ENCODE measurements at regions not wholly inside any gene's neighbourhood (a gene's known extent, or its start where the extent isn't known, plus 50 kb on each side); places are given as distances from the start of the nearest gene placed in this dataset.
A peak's percentile ranks its signal among the peaks of the same experiment; 100 is the strongest.

DNA sequence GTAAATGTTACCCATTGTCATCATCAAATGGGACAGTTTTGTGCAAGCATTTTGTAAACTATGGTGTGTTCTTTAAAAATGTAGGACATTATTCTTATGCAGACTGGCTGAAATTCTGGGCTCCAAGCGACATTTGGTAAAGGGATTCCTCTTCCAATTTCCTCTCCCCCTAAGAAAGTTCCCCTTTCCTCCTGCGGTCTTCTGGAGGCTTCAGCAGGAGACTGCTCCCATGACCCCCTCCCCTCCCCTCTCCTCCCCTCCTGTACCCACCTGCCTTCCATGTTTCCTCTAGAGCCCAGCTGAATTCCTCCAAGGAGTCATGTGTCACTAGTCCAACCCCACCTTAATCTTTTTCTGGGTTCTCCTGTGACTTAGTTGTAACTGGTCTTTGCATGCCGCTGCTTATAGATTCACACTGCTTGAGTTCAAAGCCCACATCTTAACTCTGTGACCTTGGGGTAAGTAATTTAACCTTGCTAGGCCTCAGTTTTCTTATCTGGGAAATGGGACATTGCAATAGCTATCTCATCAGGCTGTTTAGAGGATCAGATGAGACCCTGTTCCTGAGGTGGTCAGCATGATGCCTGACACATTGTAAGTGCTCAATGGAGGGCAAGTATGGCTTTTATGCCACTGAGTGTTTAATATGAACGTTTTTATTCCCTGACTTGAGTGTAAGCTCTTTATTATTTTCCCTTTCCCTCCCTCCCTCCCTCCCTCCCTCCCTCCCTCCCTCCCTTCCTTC, 69.9 kb upstream of the WDR26 start:
- FAIRE-seq (no peak), DNase-seq (ENCODE audit: low spot score) (no peak)

DNA sequence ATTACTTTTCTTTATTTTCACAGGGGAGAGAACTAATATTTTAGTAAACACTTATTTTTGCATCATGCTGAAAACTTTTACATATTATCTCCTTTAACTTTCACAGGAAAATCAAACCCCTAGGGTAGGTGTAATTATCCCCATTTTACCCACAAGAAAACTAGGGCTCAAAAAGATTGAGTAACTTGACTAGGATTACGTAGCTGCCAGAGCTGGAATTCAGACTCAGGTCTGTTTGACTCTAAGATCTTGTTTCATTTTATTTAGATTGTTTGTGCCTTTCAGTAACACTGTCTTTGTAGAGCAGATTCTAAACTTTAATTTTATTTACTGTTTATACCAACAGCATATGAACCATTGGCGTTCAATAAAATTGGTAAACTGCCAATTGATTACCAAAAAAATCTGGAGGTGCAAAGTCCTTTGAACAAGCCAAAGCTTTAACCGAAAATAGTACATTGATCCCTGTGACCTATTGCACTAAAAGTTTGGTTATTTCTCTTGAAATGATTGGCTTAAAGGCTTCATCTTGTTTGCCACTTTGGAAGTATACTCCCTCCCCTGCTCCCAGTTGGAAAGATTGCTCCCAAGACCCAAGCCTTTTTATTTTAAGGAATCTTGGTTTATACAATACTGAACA, 71.0 kb upstream of the WDR26 start:
- no peak for DNase-seq (ENCODE audit: low spot score)

DNA sequence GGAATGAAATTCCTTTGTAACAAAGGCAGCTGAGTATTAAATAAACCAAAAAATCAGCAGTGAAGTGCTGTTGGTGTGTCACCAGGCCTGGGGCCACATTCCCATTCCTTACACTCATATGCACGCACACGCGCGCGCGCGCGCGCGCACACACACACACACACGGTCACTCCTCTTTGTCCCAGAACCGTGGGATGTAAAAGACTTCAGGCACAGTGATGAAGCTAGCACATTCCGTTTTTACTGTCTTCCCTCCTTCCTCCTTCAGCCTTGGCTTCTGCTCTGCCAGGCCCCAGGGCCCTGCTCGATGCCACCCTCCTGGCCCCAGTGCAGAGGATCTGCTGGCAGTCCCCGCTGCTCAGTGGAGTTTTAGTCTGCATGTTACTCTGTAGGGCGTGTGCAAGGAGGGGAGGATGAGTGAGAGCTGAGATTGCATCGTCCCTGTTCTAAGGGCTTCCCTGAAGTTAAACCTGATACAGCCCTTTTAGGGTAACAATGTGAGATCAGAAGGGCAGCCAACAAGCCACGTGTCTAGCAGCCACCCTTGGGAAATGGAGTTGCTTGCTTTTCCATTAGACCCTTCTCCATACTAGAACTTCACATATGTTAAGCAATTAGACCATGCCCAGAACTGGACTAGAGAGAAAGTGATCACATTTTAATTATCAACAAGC, 71.7 kb upstream of the WDR26 start:
- DNase-seq (ENCODE audit: low spot score): no peak
- no peak for FAIRE-seq

More for the DNA sequence above, 71.0 kb upstream of the WDR26 start:
- no peak for FAIRE-seq

- no peak for FAIRE-seq
- no peak for DNase-seq (ENCODE audit: low spot score)
These were observed 73.3 kb upstream of the WDR26 start for GRCh38 chr1:224507771-224508523.

- FAIRE-seq: no peak
- no peak for DNase-seq (ENCODE audit: low spot score)
These were observed 75.3 kb upstream of the WDR26 start for GRCh38 chr1:224509907-224510306.

- FAIRE-seq: no peak
- DNase-seq (ENCODE audit: low spot score): no peak
These were observed 76.5 kb upstream of the WDR26 start for GRCh38 chr1:224510880-224511645.

DNA sequence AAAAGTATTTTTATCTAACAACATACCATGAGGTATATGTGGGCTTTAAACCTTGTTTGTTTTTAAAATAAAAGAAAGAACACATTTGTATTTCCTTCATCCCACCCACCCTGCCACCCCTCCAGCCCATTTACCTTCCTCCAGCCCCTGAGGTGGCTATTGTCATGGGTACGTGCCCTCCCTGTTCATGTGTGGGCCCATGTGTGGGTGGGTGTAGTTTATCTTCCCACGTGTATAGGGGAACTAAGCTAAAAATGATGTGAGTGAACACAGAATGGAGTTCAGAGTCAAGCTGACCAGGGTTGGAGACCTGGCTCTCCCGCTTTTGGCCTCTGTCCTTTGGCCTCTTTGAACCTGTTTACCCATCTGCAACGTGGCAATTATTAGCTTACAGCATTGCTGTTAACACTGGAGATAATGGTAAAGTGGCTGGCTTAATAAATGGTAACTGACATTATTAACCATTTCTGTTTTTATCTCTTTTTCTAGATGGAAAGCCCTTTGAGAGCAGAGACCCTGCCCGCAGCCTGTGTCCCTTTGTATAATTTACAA, 78.1 kb upstream of the WDR26 start:
- no peak for FAIRE-seq
- no peak for DNase-seq (ENCODE audit: low spot score)

- DNase-seq (ENCODE audit: low spot score): no peak
- FAIRE-seq: no peak
These were observed 78.8 kb upstream of the WDR26 start for GRCh38 chr1:224513383-224513782.

GRCh38 chr1:224513787-224514209, 79.2 kb upstream of the WDR26 start:
- FAIRE-seq (no peak), DNase-seq (ENCODE audit: low spot score) (peak; percentile 86)

DNA sequence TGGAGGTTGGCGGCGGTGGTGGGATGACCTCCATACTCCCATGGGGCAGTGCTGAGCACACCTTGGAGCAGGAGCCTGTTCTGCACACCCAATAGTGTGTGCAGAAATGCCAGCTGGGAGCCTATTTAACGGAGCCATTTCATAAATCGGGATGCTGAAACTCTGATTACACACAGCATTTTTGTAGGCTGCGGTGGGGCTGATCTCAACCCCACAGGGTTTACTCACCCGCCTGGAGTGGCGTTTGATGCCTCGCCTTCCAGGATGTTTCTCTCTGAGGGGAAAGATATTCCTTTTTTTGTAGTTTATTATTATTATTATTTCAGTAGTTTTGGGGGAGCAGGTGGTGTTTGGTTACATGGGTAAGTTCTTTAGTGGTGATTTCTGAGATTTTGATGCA, 82.6 kb upstream of the WDR26 start:
- no peak for DNase-seq (ENCODE audit: low spot score)
- FAIRE-seq: no peak

- DNase-seq (ENCODE audit: low spot score): no peak
- FAIRE-seq: no peak
These were observed 83.9 kb upstream of the WDR26 start for GRCh38 chr1:224518528-224518927.

- FAIRE-seq (no peak), DNase-seq (ENCODE audit: low spot score) (no peak)
These were observed 85.3 kb upstream of the WDR26 start for GRCh38 chr1:224519874-224520273.

DNA sequence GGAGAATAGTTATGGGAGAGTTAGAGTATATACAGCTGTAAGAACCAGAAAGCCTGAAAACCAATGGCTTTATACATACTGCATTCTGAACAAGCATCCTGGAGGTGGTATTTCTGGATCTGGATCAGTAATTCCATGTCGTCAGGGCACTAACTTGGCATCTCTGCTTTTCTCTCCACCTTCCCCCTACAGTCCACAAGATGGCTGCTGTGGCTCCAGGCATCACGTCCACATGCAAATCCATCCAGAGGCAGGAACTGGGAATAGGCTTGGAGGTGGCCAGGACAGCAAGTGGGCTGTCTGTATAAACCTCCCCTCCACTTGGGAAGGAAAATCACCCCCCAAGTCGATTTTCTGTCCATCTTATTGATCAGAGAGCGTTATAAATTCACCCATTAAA, 86.2 kb upstream of the WDR26 start:
- no peak for DNase-seq (ENCODE audit: low spot score)
- no peak for FAIRE-seq

GRCh38 chr1:224521904-224522734, 87.5 kb upstream of the WDR26 start:
- FAIRE-seq (no peak), DNase-seq (ENCODE audit: low spot score) (no peak)

- DNase-seq (ENCODE audit: low spot score) (no peak), FAIRE-seq (no peak)
These were observed 89.1 kb upstream of the WDR26 start for GRCh38 chr1:224523676-224524075.

DNA sequence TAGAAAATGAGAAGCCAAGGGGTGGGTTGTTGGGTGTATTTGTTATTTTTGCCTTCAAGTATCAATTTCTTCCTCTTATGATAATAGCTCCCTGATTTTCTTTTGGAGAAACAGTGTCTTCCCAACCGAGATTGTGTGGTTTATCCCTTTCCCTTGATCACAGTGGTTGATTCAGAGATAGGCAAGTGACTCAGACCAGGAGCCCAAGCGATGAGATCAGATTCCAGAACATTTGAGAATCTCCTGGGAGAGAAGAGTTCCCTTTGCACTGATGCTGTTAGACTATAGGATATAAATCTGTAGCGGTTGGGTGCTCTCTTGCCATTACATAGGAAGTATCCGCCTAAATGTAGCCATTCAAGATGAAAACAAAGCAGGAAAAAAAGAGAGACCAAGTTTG, 90.1 kb upstream of the WDR26 start:
- peak; percentile 58 for DNase-seq (ENCODE audit: low spot score)
- no peak for FAIRE-seq

- DNase-seq (ENCODE audit: low spot score) (no peak), FAIRE-seq (peak; percentile 27)
These were observed 90.6 kb upstream of the CNIH3 start for GRCh38 chr1:224525411-224526040.

DNA sequence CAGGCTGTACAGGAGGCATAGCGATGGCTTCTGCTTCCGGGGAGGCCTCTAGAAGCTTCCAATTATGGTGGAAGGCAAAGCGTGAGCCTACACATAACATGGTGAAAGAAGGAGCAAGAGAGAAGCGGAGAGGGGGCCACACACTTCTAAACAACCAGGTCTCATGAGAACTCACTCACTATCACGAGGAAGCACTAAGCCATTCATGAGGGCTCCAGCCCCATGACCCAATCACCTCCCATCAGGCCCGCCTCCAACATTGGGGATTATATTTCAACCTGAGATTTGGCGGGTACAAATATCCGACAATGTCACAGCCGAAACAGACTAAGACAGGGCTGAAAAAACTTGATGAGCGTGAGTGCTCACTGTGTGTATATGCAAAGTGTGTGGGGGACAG, 89.3 kb upstream of the CNIH3 start:
- DNase-seq (ENCODE audit: low spot score) (no peak), FAIRE-seq (no peak)

GRCh38 chr1:224528900-224529299, 87.2 kb upstream of the CNIH3 start:
- DNase-seq (ENCODE audit: low spot score): peak; percentile 80
- peak; percentile 56 for FAIRE-seq

All from urothelium cell line (cell line).